Mucosa of rectum (tissue), 2 donors: ENCODE measurements at regions not wholly inside any gene's neighbourhood (a gene's known extent, or its start where the extent isn't known, plus 50 kb on each side); places are given as distances from the start of the nearest gene placed in this dataset.
"Not testable (repeated sequence)": the region's sequence is repeated elsewhere in the genome, so short reads cannot be mapped to it uniquely, and the experiment has no call there.

Source experiments
- H3K27ac ChIP-seq, 2 donors: one replicate each; pipeline ENCODE4 v1.7.0; 2013; ENCODE audit warnings: inconsistent platforms in 2 of 2, low read depth in 2 of 2, low read length in 2 of 2
- H3K27me3 ChIP-seq, 2 donors: one replicate each; pipeline ENCODE4 v1.7.0; 2013; ENCODE audit warnings: low read length in 2 of 2; ENCODE audit not compliant: control insufficient read depth in 2 of 2, insufficient read depth in 2 of 2
- H3K36me3 ChIP-seq, 2 donors: one replicate each; pipeline ENCODE4 v1.7.0; 2013; ENCODE audit warnings: low read length in 2 of 2; ENCODE audit not compliant: control insufficient read depth in 2 of 2, insufficient read depth in 2 of 2
- H3K4me1 ChIP-seq, 2 donors: one replicate each; pipeline ENCODE4 v1.7.0; 2013; ENCODE audit warnings: low read length in 2 of 2, mild to moderate bottlenecking in 1 of 2; ENCODE audit not compliant: control insufficient read depth in 2 of 2, insufficient read depth in 2 of 2
- H3K4me3 ChIP-seq, 2 donors: one replicate each; pipeline ENCODE4 v1.7.0; 2013; ENCODE audit warnings: low read length in 2 of 2
- H3K9ac ChIP-seq, 2 donors: one replicate each; pipeline ENCODE4 v1.7.0; 2013; ENCODE audit warnings: low read length in 2 of 2, low read depth in 1 of 2, mild to moderate bottlenecking in 1 of 2
- H3K9me3 ChIP-seq, 2 donors: one replicate each; pipeline ENCODE4 v1.7.0; 2013; ENCODE audit warnings: low read length in 2 of 2; ENCODE audit not compliant: control insufficient read depth in 2 of 2
- donor health status: healthy.
- donor health status: Normal muscosa, but diverticular disease.

- H3K9me3 ChIP-seq, result peaks cover 0 to 2% of the 10 kb centered on the region in 2 donors
- H3K27ac ChIP-seq, result no peak overlapping the region
- H3K4me1 ChIP-seq, result no peaks in the 10 kb centered on the region
- no peak overlapping the region for H3K9ac ChIP-seq
- H3K4me3 ChIP-seq, result no peak overlapping the region
- no peaks in the 10 kb centered on the region for H3K36me3 ChIP-seq
- no peaks in the 10 kb centered on the region for H3K27me3 ChIP-seq
These were observed 1022.9 kb upstream of the NRXN1 start for GRCh38 chr2:52054824-52055223.

GRCh38 chr2:52036853-52037252 is 1004.9 kb upstream of the NRXN1 start:
- H3K27me3 ChIP-seq, result no peaks in the 10 kb centered on the region
- no peaks in the 10 kb centered on the region for H3K36me3 ChIP-seq
- no peaks in the 10 kb centered on the region for H3K9me3 ChIP-seq
- no peak overlapping the region for H3K9ac ChIP-seq
- H3K4me3 ChIP-seq, result no peak overlapping the region
- no peaks in the 10 kb centered on the region for H3K4me1 ChIP-seq
- H3K27ac ChIP-seq, result no peak overlapping the region

- Histone ChIP-seq H3K4me1 (no peaks in the 10 kb centered on the region), H3K9me3 (no peaks in the 10 kb centered on the region), H3K27ac (no peak overlapping the region), H3K4me3 (no peak overlapping the region), H3K9ac (no peak overlapping the region), H3K36me3 (no peaks in the 10 kb centered on the region), H3K27me3 (no peaks in the 10 kb centered on the region)
These were observed 1004.1 kb upstream of the NRXN1 start for GRCh38 chr2:52036024-52036423.

GRCh38 chr2:52035391-52035790 is 1003.5 kb upstream of the NRXN1 start:
- H3K4me1 ChIP-seq, result no peaks in the 10 kb centered on the region
- no peaks in the 10 kb centered on the region for H3K9me3 ChIP-seq
- H3K4me3 ChIP-seq, result no peak overlapping the region
- H3K9ac ChIP-seq, result no peak overlapping the region
- H3K27me3 ChIP-seq, result no peaks in the 10 kb centered on the region
- H3K36me3 ChIP-seq, result no peaks in the 10 kb centered on the region
- H3K27ac ChIP-seq, result no peak overlapping the region

GRCh38 chr2:52034706-52035105 is 1002.8 kb upstream of the NRXN1 start:
- no peaks in the 10 kb centered on the region for H3K36me3 ChIP-seq
- H3K27me3 ChIP-seq, result no peaks in the 10 kb centered on the region
- H3K4me3 ChIP-seq, result no peak overlapping the region
- no peaks in the 10 kb centered on the region for H3K4me1 ChIP-seq
- no peaks in the 10 kb centered on the region for H3K9me3 ChIP-seq
- no peak overlapping the region for H3K27ac ChIP-seq
- H3K9ac ChIP-seq, result no peak overlapping the region

- Histone ChIP-seq H3K4me1 (no peaks in the 10 kb centered on the region), H3K27me3 (no peaks in the 10 kb centered on the region), H3K36me3 (no peaks in the 10 kb centered on the region)
These were observed 990.1 kb upstream of the NRXN1 start for GRCh38 chr2:52022006-52022405.

GRCh38 chr2:52017646-52018235 is 985.8 kb upstream of the NRXN1 start:
- Histone ChIP-seq H3K36me3 (no peaks in the 10 kb centered on the region), H3K27me3 (no peaks in the 10 kb centered on the region), H3K9ac (no peak overlapping the region), H3K9me3 (no peaks in the 10 kb centered on the region), H3K27ac (no peak overlapping the region), H3K4me3 (no peak overlapping the region), H3K4me1 (no peaks in the 10 kb centered on the region)

More at GRCh38 chr2:52022006-52022405, 990.1 kb upstream of the NRXN1 start:
- no peak overlapping the region for H3K27ac ChIP-seq
- H3K4me3 ChIP-seq, result no peak overlapping the region
- no peaks in the 10 kb centered on the region for H3K9me3 ChIP-seq
- no peak overlapping the region for H3K9ac ChIP-seq

GRCh38 chr2:52006821-52007366 is 975.0 kb upstream of the NRXN1 start:
- not testable (repeated sequence) for H3K27ac ChIP-seq, H3K9me3 ChIP-seq, H3K27me3 ChIP-seq, H3K9ac ChIP-seq, H3K36me3 ChIP-seq, H3K4me3 ChIP-seq, H3K4me1 ChIP-seq

- Histone ChIP-seq H3K9ac (no peak overlapping the region), H3K9me3 (no peaks in the 10 kb centered on the region), H3K36me3 (no peaks in the 10 kb centered on the region), H3K27me3 (no peaks in the 10 kb centered on the region), H3K27ac (no peak overlapping the region), H3K4me3 (no peak overlapping the region), H3K4me1 (no peaks in the 10 kb centered on the region)
These were observed 968.4 kb upstream of the NRXN1 start for GRCh38 chr2:52000151-52000855.

- Histone ChIP-seq H3K9me3 (no peaks in the 10 kb centered on the region), H3K27me3 (no peaks in the 10 kb centered on the region), H3K4me3 (no peak overlapping the region), H3K36me3 (no peaks in the 10 kb centered on the region), H3K4me1 (no peaks in the 10 kb centered on the region), H3K9ac (no peak overlapping the region), H3K27ac (no peak overlapping the region)
These were observed 967.0 kb upstream of the NRXN1 start for GRCh38 chr2:51998890-51999289.
